SJCRH30 (cell line): ENCODE measurements at regions not wholly inside any gene's neighbourhood (a gene's known extent, or its start where the extent isn't known, plus 50 kb on each side); places are given as distances from the start of the nearest gene placed in this dataset.
"Not testable (repeated sequence)": the region's sequence is repeated elsewhere in the genome, so short reads cannot be mapped to it uniquely, and the experiment has no call there.

Experiments used
- DNase-seq, 2 experiments: peaks; one replicate each; pipeline ENCODE4 v3.0.0-alpha.2; 2015 to 2020
- H3K27ac ChIP-seq: fragments of 250-450 bp; sonication (Bioruptor Pico); 2 replicates; pipeline ENCODE4 v1.5.1; 2020; ENCODE audit warnings: mild to moderate bottlenecking, moderate library complexity
- H3K27me3 ChIP-seq: fragments of 250-450 bp; sonication (Bioruptor Pico); 2 replicates; pipeline ENCODE4 v1.5.1; 2020; ENCODE audit warnings: mild to moderate bottlenecking, moderate library complexity
- H3K36me3 ChIP-seq: fragments of 250-450 bp; sonication (Bioruptor Pico); 2 replicates; pipeline ENCODE4 v1.5.1; 2020; ENCODE audit warnings: mild to moderate bottlenecking, moderate library complexity
- H3K4me1 ChIP-seq: fragments of 250-450 bp; sonication (Bioruptor Pico); 2 replicates; pipeline ENCODE4 v1.5.1; 2020; ENCODE audit warnings: mild to moderate bottlenecking, moderate library complexity
- H3K4me3 ChIP-seq: fragments of 250-450 bp; sonication (Bioruptor Pico); 2 replicates; pipeline ENCODE4 v1.5.1; 2020; ENCODE audit warnings: mild to moderate bottlenecking, moderate library complexity
- H3K9me3 ChIP-seq: fragments of 250-450 bp; sonication (Bioruptor Pico); replicated peaks from 2 replicates; pipeline ENCODE4 v1.5.1; 2020; ENCODE audit warnings: mild to moderate bottlenecking, moderate library complexity

DNA sequence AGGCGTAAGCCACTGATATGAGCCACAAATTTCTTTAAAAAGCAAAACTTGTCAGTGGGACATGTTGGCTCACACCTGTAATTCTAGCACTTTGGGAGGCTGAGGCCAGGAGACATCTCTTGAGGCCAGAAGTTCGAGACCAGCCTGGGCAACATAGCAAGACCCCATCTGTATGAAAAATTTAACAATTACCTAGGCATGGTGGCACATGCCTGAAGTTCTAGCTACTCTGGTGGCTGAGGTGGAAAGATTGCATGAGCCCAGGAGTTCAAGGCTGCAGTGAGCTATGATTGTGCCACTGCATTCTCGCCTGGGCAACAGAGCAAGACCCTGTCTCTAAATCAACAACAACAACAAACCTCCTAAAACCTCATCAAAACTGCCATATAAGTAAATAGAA is 147.6 kb upstream of the BARHL2 start:
- H3K9me3 ChIP-seq, result no peaks in the 10 kb centered on the region
- DNase-seq, result no peak

DNA sequence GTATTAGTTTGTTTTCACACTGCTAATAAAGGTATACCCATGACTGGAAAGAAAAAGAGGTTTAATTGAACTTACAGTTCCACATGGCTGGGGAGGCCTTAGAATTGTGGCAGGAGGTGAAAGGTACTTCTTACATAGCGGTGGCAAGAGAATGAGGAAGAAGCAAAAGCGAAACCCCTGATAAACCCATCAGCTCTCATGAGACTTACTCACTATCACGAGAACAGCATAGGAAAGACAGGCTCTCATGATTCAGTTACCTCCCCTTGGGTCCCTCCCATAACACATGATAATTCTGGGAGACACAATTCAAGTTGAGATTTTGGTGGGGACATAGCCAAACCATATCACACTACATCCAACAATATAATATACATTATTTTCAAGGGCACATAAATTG is 145.7 kb upstream of the BARHL2 start:
- no peaks in the 10 kb centered on the region for H3K36me3 ChIP-seq
- H3K4me1 ChIP-seq, result no peaks in the 10 kb centered on the region
- no peak for DNase-seq
- no peak overlapping the region for H3K27ac ChIP-seq
- H3K27me3 ChIP-seq, result no peaks in the 10 kb centered on the region
- no peak overlapping the region for H3K4me3 ChIP-seq
- H3K9me3 ChIP-seq, result no peaks in the 10 kb centered on the region

More for the DNA sequence above, 147.6 kb upstream of the BARHL2 start:
- H3K36me3 ChIP-seq, result no peaks in the 10 kb centered on the region
- no peak overlapping the region for H3K27ac ChIP-seq
- H3K4me3 ChIP-seq, result no peak overlapping the region
- H3K27me3 ChIP-seq, result no peaks in the 10 kb centered on the region
- no peaks in the 10 kb centered on the region for H3K4me1 ChIP-seq

DNA sequence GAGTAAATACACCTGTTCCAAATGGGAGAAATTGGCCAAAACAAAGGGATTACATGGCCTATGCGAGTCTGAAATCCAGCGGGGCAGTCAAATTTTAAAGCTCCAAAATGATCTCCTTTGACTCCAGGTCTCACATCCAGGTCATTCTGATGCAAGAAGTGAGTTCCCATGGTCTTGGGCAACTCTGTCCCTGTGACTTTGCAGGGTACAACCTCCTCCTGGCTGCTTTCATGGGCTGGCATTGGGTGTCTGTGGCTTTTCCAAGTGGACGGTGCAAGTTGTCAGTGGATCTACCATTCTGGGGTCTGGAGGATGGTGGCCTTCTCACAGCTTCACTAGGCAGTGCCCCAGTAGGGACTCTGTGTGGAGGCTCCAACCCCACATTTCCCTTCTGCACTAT is 144.3 kb upstream of the BARHL2 start:
- not testable (repeated sequence) for H3K27ac ChIP-seq, H3K9me3 ChIP-seq, H3K4me3 ChIP-seq, DNase-seq, H3K36me3 ChIP-seq, H3K27me3 ChIP-seq, H3K4me1 ChIP-seq

DNA sequence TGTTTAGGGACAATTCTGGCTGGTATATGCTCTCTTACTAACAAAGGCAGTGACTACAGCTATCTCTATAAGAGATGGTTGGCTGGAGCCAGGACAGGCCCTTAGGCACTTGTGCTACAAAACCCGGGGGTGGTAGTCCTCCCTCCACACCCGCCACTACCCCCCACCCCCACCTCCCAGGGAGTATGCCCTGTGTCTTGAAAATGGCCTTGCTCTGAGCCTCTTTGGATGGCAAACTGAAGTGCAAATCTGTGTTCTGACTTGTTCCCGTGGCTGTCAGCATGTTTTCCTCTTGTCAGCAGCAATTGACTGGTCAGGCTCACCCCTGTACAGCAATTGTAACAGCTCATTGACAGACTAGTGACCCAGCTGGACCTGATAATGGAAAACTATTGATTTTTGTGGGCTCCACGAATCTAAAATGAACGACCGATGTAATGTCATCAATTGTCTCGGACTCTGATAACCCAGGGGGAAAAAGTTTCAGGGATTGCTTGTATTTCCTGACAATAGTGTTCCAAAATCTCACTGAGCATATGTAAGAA is 139.4 kb upstream of the BARHL2 start:
- no peak overlapping the region for H3K27ac ChIP-seq
- no peaks in the 10 kb centered on the region for H3K9me3 ChIP-seq
- H3K36me3 ChIP-seq, result no peaks in the 10 kb centered on the region
- H3K4me3 ChIP-seq, result no peak overlapping the region
- no peaks in the 10 kb centered on the region for H3K4me1 ChIP-seq
- H3K27me3 ChIP-seq, result no peaks in the 10 kb centered on the region
- no peak for DNase-seq

DNA sequence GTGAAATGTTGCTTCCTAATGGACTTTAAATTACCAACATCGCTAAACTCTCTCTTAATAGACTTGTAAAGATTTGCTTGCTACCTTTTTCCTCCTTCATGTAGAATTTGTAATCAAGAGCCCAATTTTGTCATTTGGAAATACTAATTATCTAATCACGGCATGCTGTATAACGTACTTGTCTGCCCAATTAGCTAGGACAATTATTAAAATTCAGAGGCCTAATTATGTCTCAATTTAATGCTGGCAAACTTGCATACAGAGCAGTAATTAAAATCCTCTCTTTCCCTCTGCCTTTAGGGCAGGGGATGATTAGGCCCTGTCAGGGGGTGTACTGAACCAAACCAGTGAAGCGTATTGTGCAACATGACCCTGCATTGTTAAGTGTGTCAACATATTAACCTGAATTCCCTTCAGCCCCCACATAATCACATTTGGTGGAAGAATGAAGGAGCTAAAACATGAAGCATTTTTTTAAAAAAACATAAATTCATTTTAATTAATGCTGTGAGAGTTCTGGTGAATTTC is 137.4 kb upstream of the BARHL2 start:
- H3K27me3 ChIP-seq, result no peaks in the 10 kb centered on the region
- H3K36me3 ChIP-seq, result no peaks in the 10 kb centered on the region
- H3K9me3 ChIP-seq, result no peaks in the 10 kb centered on the region
- no peak for DNase-seq
- no peak overlapping the region for H3K27ac ChIP-seq
- no peaks in the 10 kb centered on the region for H3K4me1 ChIP-seq
- H3K4me3 ChIP-seq, result no peak overlapping the region

DNA sequence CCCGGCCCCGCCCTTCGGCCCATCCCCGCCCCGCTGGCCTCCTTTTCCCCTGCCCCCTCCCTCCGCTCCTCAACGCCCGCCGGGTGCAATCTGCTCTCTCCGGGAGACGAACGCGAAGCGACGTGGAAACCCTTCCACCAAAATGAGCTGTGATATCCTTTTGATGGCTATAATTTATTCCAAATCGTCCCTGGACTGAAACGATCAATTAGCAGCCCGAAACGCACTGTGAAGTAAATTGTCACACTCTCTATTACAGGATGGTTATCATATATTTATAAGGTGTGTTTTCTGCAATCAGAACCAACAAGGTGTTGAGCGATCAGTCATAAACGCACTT is 134.6 kb upstream of the BARHL2 start:
- H3K36me3 ChIP-seq, result no peaks in the 10 kb centered on the region
- DNase-seq, result no peak
- no peak overlapping the region for H3K27ac ChIP-seq
- H3K9me3 ChIP-seq, result no peaks in the 10 kb centered on the region
- no peaks in the 10 kb centered on the region for H3K4me1 ChIP-seq
- peak overlapping the region; percentile 92 for H3K4me3 ChIP-seq
- H3K27me3 ChIP-seq, result no peaks in the 10 kb centered on the region

DNA sequence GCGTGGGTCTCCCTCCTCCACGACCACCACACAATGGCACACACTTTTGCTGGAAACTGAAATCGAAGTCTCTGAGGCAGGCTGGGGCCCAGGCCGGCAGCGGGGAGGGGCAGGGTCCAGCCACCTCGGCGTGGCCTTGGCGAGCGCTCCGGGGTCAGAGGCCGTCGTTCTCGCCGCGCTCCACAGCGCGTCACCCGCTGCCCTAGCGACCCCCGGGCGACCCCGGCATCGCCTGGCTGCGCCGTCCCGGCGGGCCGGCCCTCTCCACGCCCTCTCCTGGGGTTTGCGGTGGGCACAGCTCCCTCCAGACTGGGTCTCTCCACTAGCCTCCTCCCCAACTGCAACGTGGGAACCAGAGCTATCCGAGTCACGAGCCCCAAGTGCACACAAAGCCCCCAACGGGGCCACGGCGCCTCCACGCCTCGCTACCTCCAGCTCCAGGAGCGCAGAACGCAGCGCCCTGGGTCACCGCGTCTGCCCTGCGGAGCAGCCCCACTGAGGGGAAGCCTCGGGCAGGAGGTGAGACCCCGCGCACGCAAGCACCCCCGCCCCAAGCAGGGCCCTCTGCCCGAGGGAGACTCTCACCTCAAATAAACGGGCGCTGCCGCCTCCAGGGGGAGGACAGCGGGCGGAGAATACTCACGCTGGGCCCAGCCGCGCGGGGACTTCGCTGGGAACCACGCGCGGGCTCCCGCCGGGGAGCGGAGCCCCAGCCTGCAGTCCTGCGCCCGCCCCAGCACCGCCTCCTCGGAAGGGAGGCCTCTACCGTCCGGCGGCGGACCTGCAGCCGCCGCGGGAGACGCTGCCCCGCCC is 134.0 kb upstream of the BARHL2 start:
- H3K4me3 ChIP-seq, result peak overlapping the region; percentile 92
- H3K36me3 ChIP-seq, result no peaks in the 10 kb centered on the region
- no peaks in the 10 kb centered on the region for H3K27me3 ChIP-seq
- no peaks in the 10 kb centered on the region for H3K4me1 ChIP-seq
- DNase-seq, result peak; percentile 80 to 84
- H3K9me3 ChIP-seq, result no peaks in the 10 kb centered on the region
- H3K27ac ChIP-seq, result peak overlapping the region; percentile 74

DNA sequence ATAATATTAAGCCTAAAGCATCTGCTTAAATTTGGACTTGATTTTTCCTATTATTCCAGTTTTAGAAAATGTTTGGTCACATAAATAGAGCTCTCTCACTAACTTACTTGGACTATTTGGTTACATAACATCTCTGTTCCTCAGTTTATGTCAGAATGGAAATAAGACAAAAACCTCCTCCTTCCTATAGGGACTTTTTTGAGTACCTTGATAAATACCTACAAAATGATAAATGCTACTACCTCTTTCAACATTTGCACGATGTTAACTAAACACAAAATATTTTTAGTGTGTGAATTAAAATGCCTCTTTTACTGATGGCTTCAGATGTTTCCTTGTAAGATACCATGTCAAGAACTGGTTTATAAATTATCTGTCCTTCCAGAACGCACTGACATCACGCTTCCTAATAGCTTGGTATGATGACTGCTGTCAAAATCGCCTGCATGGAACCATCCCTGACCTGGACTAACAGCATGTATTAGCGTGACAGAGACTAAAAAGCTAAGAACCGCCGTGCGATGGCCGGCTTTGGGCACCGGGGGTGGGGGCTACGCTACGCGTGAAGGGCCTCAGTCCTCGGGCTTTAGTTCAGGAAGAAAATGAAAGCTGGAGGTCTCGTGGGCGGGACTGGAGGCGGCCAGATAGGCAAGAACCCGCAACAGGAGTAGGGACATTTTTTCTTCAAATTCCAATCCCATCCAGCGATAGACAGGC is 133.2 kb upstream of the BARHL2 start:
- peak; percentile 60 to 65 for DNase-seq
- no peaks in the 10 kb centered on the region for H3K36me3 ChIP-seq
- peak overlapping the region; percentile 74 for H3K27ac ChIP-seq

DNA sequence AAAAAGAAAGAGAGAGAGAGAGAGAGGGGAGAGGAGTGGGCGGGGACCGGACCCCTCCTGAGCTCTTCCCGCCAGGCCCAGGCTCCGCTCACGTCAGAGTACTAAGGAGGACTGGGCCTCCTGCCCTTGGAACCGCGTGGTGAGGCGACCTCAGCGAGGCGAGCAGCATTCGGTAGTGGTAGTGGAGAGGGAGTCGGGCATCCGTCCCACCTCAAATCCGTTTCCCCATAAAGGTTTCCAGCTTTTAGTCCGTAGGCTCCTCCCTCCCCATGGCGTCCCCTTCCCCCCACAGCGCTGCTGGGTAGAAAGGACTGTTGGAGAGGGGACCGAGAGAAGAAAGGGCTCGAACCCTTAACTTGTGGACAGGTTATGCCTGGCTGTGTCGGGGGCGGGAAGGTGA is 124.4 kb upstream of the BARHL2 start:
- Histone ChIP-seq H3K27me3 (no peaks in the 10 kb centered on the region), H3K27ac (no peak overlapping the region), H3K9me3 (no peaks in the 10 kb centered on the region), H3K4me1 (no peaks in the 10 kb centered on the region), H3K36me3 (no peaks in the 10 kb centered on the region), H3K4me3 (no peak overlapping the region)
- DNase-seq, result no peak

More for the DNA sequence above, 133.2 kb upstream of the BARHL2 start:
- Histone ChIP-seq H3K9me3 (no peaks in the 10 kb centered on the region), H3K4me1 (no peaks in the 10 kb centered on the region), H3K27me3 (no peaks in the 10 kb centered on the region), H3K4me3 (peak overlapping the region; percentile 92)

DNA sequence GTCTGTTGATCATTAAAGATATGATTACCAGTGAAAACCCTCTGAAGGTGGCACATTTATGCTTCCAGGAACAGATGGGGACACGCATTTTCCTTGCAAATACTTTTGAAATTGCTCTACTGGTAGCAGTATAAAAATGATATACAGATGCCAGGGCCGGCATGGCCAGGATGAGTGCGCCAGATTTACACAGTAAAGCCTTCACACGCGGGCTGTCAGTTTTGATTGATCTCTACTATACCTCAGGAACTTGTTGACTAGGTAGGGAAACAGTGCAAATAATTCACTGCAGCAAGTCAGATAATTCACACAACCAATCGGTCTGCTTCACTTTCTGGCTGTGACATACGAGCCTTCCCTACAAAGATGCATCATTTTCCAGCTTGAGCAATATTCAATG is 123.2 kb upstream of the BARHL2 start:
- DNase-seq, result no peak
- no peaks in the 10 kb centered on the region for H3K27me3 ChIP-seq
- no peaks in the 10 kb centered on the region for H3K4me1 ChIP-seq
- no peaks in the 10 kb centered on the region for H3K9me3 ChIP-seq
- no peak overlapping the region for H3K27ac ChIP-seq
- H3K4me3 ChIP-seq, result no peak overlapping the region
- H3K36me3 ChIP-seq, result no peaks in the 10 kb centered on the region

DNA sequence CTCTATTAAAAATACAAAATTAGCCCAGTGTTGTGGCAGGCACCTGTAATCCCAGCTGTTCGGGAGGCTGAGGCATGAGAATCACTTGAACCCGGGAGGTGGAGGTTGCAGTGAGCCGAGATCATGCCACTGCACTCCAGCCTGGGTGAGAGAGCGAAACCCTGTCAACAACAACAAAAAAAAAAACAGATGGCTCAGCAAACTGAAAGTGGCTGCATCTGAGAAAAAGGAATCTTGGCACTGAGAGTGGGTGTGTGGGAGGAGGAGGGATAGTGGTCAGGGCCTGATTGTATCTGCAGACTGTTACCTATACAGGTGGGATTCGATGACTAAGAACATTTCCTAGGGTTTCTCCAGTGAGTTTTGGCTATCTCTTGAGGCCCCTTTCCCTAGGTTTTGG is 122.2 kb upstream of the BARHL2 start:
- Histone ChIP-seq H3K27ac (no peak overlapping the region), H3K36me3 (no peaks in the 10 kb centered on the region), H3K27me3 (no peaks in the 10 kb centered on the region), H3K9me3 (no peaks in the 10 kb centered on the region), H3K4me1 (no peaks in the 10 kb centered on the region), H3K4me3 (no peak overlapping the region)
- no peak for DNase-seq

DNA sequence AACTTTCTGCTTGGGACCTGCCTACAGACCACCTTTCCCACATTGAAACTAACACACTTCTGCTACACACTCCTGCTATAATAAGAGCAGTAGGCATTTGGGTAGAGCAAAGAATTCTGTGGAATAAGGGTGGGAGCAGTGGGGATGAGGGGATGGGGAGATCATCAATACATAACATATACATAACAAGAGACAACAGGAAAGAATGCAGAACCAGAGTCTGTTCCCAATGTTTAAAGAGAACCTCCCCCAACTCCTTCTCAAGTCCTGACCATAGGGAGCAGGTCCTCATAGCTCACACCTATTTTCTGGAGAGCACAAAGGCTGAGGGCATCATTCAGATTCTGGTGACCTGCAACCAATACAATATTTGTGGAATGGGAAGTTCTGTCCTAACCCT is 121.6 kb upstream of the BARHL2 start:
- Histone ChIP-seq H3K4me1 (no peaks in the 10 kb centered on the region), H3K27ac (no peak overlapping the region), H3K36me3 (no peaks in the 10 kb centered on the region), H3K9me3 (no peaks in the 10 kb centered on the region), H3K27me3 (no peaks in the 10 kb centered on the region), H3K4me3 (no peak overlapping the region)
- DNase-seq, result no peak

DNA sequence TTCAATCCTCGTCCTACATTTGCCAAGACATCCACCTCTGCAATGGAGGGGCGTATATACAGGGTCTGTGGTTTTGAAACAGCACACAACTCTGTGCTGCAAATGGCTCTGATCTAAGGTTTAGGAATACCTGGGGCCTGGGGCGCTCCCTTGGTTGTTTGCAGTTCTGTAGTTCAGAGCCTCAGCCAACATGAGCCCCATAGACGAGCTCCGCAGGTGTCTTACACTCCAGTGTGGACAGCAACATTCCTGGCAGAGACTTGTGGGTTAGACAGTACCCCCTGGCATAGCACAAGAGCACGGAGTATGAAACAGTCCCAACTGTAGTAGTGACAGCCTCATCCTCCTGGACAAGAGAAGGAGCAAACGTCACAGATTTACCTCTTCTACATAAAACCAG is 120.3 kb upstream of the BARHL2 start:
- Histone ChIP-seq H3K9me3 (no peaks in the 10 kb centered on the region), H3K4me1 (no peaks in the 10 kb centered on the region), H3K27ac (no peak overlapping the region), H3K4me3 (no peak overlapping the region), H3K27me3 (no peaks in the 10 kb centered on the region), H3K36me3 (no peaks in the 10 kb centered on the region)
- no peak for DNase-seq

DNA sequence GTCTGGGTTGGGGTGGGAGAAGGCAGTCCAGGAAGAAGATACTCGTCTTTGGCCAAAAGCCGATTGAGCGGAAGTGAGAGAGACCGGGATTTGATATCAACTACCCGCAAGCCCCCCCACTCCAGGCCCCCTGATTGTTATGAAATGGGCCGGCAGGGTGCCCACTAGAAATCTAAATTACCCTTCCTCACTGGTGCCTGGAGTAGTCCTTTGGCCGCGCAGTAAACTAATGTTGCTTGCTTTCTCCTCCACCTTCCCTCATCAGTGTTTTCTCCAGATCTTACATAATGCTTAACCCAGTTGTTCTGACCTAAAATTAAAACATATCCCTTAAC is 119.2 kb upstream of the BARHL2 start:
- no peak overlapping the region for H3K27ac ChIP-seq
- no peak for DNase-seq
- H3K27me3 ChIP-seq, result no peaks in the 10 kb centered on the region
- no peaks in the 10 kb centered on the region for H3K4me1 ChIP-seq
- H3K4me3 ChIP-seq, result no peak overlapping the region
- no peaks in the 10 kb centered on the region for H3K9me3 ChIP-seq
- H3K36me3 ChIP-seq, result no peaks in the 10 kb centered on the region

DNA sequence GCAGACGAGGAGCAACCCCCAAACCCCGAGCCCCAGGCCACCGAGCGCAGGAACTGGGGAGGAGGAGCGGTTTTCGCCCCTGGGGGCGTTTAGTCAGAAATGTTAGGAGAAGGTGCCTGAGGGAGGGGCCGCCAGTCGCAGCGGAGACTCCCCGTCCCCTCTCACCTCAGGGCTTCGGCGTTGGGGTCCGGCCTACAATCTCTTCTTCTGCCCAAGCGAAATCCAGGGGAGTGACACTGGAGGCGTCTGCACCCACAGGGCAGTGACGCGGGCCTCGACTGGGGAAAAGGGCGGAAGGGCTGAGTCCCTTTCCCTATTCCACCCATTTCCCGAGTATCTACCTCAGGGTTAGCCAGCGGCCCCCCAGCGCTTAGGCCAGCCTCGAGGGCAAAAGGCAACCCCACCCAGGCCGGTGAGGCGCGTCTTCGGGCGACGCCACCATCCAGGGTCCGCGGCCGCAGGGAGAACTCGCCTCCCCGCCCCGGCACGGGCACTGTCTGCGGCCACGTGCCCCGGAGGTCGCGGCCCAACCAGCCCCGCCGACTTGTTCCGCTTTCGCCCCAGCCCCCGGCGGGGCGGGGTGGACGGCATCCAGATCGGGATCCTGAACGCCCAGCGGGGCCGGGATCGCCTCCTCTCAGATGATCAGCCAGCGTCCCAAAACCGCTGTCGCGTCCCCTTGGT is 118.7 kb upstream of the BARHL2 start:
- Histone ChIP-seq H3K36me3 (no peaks in the 10 kb centered on the region), H3K27me3 (no peaks in the 10 kb centered on the region), H3K9me3 (no peaks in the 10 kb centered on the region), H3K4me1 (no peaks in the 10 kb centered on the region), H3K27ac (no peak overlapping the region), H3K4me3 (no peak overlapping the region)
- DNase-seq, result no peak
